ENCODE measurements at regions not wholly inside any gene's neighbourhood (a gene's known extent, or its start where the extent isn't known, plus 50 kb on each side); places are given as distances from the start of the nearest gene placed in this dataset.
"Not testable (repeated sequence)": the region's sequence is repeated elsewhere in the genome, so short reads cannot be mapped to it uniquely, and the experiment has no call there.

DNA sequence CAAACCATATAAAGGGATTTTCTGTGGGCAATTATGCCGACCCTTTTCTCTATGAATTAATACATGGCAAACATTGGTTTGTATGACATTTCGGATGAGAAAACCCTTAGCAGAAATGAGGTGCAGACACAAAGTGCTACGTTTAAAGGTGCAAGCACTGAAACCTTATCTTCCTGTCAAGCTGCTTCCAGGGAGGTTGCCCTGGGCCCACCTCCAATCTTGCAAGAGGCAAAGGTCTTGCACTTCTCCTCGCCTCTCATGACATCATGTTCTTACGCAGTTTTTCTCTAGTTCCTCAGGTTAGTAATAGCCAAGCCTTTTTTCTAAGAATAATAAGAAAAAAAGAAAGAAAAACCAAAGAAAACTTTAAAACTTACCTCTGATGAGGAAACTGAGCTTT lies 220.1 kb downstream of the DHX15 start:
- TF ChIP-seq, protein P1, sequence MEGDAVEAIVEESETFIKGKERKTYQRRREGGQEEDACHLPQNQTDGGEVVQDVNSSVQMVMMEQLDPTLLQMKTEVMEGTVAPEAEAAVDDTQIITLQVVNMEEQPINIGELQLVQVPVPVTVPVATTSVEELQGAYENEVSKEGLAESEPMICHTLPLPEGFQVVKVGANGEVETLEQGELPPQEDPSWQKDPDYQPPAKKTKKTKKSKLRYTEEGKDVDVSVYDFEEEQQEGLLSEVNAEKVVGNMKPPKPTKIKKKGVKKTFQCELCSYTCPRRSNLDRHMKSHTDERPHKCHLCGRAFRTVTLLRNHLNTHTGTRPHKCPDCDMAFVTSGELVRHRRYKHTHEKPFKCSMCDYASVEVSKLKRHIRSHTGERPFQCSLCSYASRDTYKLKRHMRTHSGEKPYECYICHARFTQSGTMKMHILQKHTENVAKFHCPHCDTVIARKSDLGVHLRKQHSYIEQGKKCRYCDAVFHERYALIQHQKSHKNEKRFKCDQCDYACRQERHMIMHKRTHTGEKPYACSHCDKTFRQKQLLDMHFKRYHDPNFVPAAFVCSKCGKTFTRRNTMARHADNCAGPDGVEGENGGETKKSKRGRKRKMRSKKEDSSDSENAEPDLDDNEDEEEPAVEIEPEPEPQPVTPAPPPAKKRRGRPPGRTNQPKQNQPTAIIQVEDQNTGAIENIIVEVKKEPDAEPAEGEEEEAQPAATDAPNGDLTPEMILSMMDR (IDR thresholded peaks at IDR 0.05): no peak
- Histone ChIP-seq H3K27me3 (ENCODE audit: insufficient read depth in 3 of 3, low read length in 2 of 3) (no peaks in the 10 kb centered on the region), H3K9me3 (no peaks in the 10 kb centered on the region), H3K36me3 (ENCODE audit: insufficient read depth in 1 of 2, low read depth in 1 of 2) (no peaks in the 10 kb centered on the region), H3K4me1 (peaks cover 30% of the 10 kb centered on the region), H3K27ac (no peak overlapping the region), H3K4me3 (no peak overlapping the region)
- peak in 2 of 4 donors; percentile 69 to 74 for ATAC-seq
- 48 to 76% (median 54%) methylated on average over 5 of the region's 5 CpGs for WGBS, 3 donors
- intact Hi-C loops (cut with DNase I): no loop called here
- no peak for DNase-seq

DNA sequence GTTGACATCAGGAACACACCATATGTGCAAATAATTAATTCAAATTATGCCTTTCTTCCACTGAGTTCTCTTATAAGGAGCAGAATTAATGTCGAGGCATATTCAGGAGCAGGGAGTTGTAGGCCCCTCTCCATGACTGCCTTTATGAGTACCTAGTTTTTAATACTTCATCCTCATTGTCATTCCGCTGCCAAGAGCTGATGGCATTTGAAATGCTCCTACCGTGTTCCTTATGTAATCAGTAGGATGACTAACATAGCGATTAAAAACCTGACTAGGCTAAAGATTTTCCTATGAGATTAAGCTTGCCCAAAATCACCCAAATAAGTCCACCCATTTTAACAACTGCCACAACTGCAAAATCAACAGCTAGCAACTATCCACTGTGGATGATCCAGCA lies 220.6 kb downstream of the DHX15 start:
- no peaks in the 10 kb centered on the region for H3K27me3 ChIP-seq (ENCODE audit: insufficient read depth in 3 of 3, low read length in 2 of 3)

DNA sequence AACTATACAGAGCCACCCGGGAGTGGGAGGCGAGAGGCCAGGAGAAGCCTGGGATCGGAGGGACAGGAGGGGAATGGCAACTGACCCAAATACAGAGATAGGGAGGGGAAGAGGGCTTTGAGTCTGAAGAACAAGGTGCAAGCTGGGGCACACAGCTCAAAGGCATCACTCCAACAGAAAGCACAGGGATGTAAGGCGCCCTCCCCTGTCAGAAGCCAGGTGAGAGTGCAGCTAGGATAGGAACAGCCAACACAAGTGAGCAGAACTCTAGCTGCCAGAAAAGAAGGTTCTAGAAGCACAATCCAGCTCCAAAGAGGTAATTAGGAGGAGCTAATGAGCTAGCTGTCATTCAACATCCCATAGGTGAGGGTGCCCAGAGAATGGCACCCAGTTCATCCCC lies 232.2 kb downstream of the DHX15 start:
- 87 to 92% (median 87%) methylated on average over 4 of the region's 4 CpGs for WGBS, 3 donors
- intact Hi-C loops (cut with DNase I): no loop called here
- H3K27me3 ChIP-seq (ENCODE audit: insufficient read depth in 3 of 3, low read length in 2 of 3): no peaks in the 10 kb centered on the region
- H3K4me1 ChIP-seq: no peaks in the 10 kb centered on the region
- H3K27ac ChIP-seq: no peak overlapping the region
- no peaks in the 10 kb centered on the region for H3K9me3 ChIP-seq
- DNase-seq (no peak), ATAC-seq (no peak)
- H3K4me3 ChIP-seq: no peak overlapping the region
- TF ChIP-seq, protein P1 (IDR thresholded peaks at IDR 0.05): no peak
- no peaks in the 10 kb centered on the region for H3K36me3 ChIP-seq (ENCODE audit: insufficient read depth in 1 of 2, low read depth in 1 of 2)

More for the DNA sequence above, 220.6 kb downstream of the DHX15 start:
- intact Hi-C loops (cut with DNase I): no loop called here
- DNase-seq (no peak), ATAC-seq (peak in 2 of 4 donors; percentile 45 to 59)
- no peak overlapping the region for H3K27ac ChIP-seq
- H3K36me3 ChIP-seq (ENCODE audit: insufficient read depth in 1 of 2, low read depth in 1 of 2): no peaks in the 10 kb centered on the region
- peaks cover 30% of the 10 kb centered on the region for H3K4me1 ChIP-seq
- 58 to 75% (median 61%) methylated on average over 4 of the region's 4 CpGs for WGBS, 3 donors
- TF ChIP-seq, protein P1 (IDR thresholded peaks at IDR 0.05): no peak
- H3K4me3 ChIP-seq: no peak overlapping the region
- no peaks in the 10 kb centered on the region for H3K9me3 ChIP-seq

DNA sequence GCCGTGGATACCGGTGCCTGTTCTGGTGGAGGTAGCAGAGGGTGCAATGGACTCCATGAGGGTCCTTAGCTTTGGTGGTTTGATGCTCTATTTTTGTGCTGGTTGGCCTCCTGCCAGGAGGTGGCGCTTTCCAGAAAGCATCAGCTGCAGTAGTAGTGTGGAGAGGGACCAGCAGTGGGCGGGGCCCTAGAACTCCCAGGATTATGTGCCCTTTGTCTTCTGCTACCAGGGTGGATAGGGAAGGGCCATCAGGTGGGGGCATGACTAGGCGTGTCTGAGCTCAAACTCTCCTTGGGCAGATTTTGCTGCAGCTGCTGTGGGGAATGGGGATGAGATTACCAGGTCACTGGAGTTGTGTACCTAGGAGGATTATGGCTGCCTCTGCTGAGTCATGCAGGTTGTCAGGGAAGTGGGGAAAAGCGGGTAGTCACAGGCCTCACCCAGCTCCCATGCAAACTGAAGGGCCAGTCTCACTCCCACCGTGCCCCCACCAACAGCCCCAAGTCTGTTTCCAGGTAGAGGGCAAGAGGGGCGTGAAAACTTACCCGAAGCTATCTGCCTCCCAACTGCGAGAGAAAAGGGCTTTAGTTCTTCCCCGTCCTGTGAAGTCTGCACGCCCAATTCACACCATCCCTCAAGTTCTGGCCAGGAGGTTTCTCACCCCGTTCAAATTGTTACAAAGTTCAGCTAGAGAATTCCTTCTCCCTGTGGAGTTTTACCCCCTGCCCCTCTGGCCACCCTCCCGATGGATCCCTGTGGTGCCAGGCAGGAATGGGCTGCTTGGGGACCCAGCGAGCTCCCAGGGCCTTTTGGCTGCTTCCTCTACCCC lies 235.0 kb downstream of the DHX15 start:
- 90 to 93% (median 93%) methylated on average over 15 of the region's 15 CpGs for WGBS, 3 donors

DNA sequence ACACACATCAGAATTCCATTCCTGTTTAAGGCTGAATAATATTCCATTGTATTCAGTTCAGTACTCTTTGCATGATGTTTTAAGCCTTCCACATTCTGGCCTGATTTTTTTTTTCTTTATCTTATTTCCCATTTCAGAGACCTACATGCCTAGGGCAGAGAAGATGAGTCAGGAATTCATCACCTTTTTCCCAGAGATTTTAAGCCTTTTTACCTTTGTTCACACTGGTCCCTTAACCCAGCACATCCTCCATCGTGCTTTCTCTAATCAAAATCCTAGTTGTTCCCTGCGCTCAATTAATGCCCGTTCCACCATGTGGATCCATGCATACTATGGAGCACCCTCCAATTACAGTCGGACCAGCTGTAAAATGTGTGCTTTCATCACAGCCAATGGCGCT lies 245.1 kb downstream of the DHX15 start:
- TF ChIP-seq, protein P1 (IDR thresholded peaks at IDR 0.05): no peak
- ATAC-seq (no peak), DNase-seq (no peak)
- WGBS, 3 donors: 92 to 97% (median 94%) methylated on average over 5 of the region's 5 CpGs
- no peaks in the 10 kb centered on the region for H3K36me3 ChIP-seq (ENCODE audit: insufficient read depth in 1 of 2, low read depth in 1 of 2)
- H3K27ac ChIP-seq: no peak overlapping the region
- H3K9me3 ChIP-seq: no peaks in the 10 kb centered on the region
- no peaks in the 10 kb centered on the region for H3K27me3 ChIP-seq (ENCODE audit: insufficient read depth in 3 of 3, low read length in 2 of 3)
- intact Hi-C loops (cut with DNase I): no loop called here
- no peak overlapping the region for H3K4me3 ChIP-seq
- H3K4me1 ChIP-seq: no peaks in the 10 kb centered on the region

More for the DNA sequence above, 235.0 kb downstream of the DHX15 start:
- intact Hi-C loops (cut with DNase I); H3K27ac ChIP-seq; H3K36me3 ChIP-seq (ENCODE audit: insufficient read depth in 1 of 2, low read depth in 1 of 2); DNase-seq; ATAC-seq; H3K9me3 ChIP-seq; H3K27me3 ChIP-seq (ENCODE audit: insufficient read depth in 3 of 3, low read length in 2 of 3); H3K4me3 ChIP-seq; H3K4me1 ChIP-seq: not testable (repeated sequence)
